Right cardiac atrium (tissue), 5 donors: ENCODE measurements at regions not wholly inside any gene's neighbourhood (a gene's known extent, or its start where the extent isn't known, plus 50 kb on each side); places are given as distances from the start of the nearest gene placed in this dataset.

Experiments used
- ATAC-seq, 2 donors: fragments of 200-7000 bp; cut with Tn5 transposase; one replicate each; pipeline versions ENCODE4 v1.8.0 to v1.9.1; 2020; ENCODE audit warnings: moderate library complexity in 2 of 2, mild to moderate bottlenecking in 1 of 2
- DNase-seq, 3 donors: peaks; one replicate each; pipeline ENCODE4 v3.0.0-alpha.2; 2020
- H3K27ac ChIP-seq: one replicate; pipeline ENCODE4 v1.5.1; 2013; ENCODE audit warnings: mild to moderate bottlenecking, low read length, control low read depth, moderate library complexity
- H3K27me3 ChIP-seq: one replicate; pipeline ENCODE4 v1.6.1; 2013; ENCODE audit not compliant: control insufficient read depth, insufficient read depth
- H3K4me1 ChIP-seq: one replicate; pipeline ENCODE4 v1.6.1; 2013; ENCODE audit warnings: low read length; ENCODE audit not compliant: control insufficient read depth, insufficient read depth
- H3K4me3 ChIP-seq: one replicate; pipeline ENCODE4 v1.5.1; 2013; ENCODE audit warnings: low read length, control low read depth
- H3K9me3 ChIP-seq: one replicate; pipeline ENCODE4 v1.6.1; 2013; ENCODE audit warnings: low read length; ENCODE audit not compliant: control insufficient read depth
- WGBS: extraction: QIAGEN DNeasy Blood & Tissue Kit; methylation state at CpG from one replicate; pipeline ENCODE4 v1.1.7; 2013; 5-methylcytosine and 5-hydroxymethylcytosine counted together
- intact Hi-C, 4 donors: fragments of 100-400 bp; cut with DNase I; formaldehyde crosslinking; loops; one replicate each; pipeline versions ENCODE4 v1.11.0 to v1.14.0; 2022 to 2023
- donor health status: healthy with polysubstance abuse.
- donor health status: DM: no; HTN: yes; CAD: no.
- donor health status: DM: no; HTN: no; CAD: no.
- donor health status: DM: no; HTN: yes; CAD: no; lungs with severe emphysema.
- donor health status: DM: yes; HTN: yes; CAD: no.

- DNase-seq: no peak
- no peak for ATAC-seq
- no peaks in the 10 kb centered on the region for H3K9me3 ChIP-seq
- WGBS: 57% methylated on average over 2 of the region's 2 CpGs
- no peaks in the 10 kb centered on the region for H3K4me1 ChIP-seq
- H3K27me3 ChIP-seq: no peaks in the 10 kb centered on the region
- intact Hi-C loops: no loop called here
- no peak overlapping the region for H3K4me3 ChIP-seq
- no peak overlapping the region for H3K27ac ChIP-seq
These were observed 1046.5 kb upstream of the RBFOX1 start for GRCh38 chr16:6286176-6286575.

GRCh38 chr16:6284731-6285130 is 1047.9 kb upstream of the RBFOX1 start:
- ATAC-seq: no peak
- Histone ChIP-seq H3K4me3 (no peak overlapping the region), H3K27ac (no peak overlapping the region), H3K4me1 (no peaks in the 10 kb centered on the region), H3K9me3 (no peaks in the 10 kb centered on the region), H3K27me3 (no peaks in the 10 kb centered on the region)
- intact Hi-C loops: no loop called here
- no peak for DNase-seq
- WGBS: 29% methylated on average over 7 of the region's 7 CpGs

GRCh38 chr16:6281994-6282393 is 1050.7 kb upstream of the RBFOX1 start:
- DNase-seq (no peak), ATAC-seq (no peak)
- intact Hi-C loops: no loop called here
- Histone ChIP-seq H3K4me3 (no peak overlapping the region), H3K4me1 (no peaks in the 10 kb centered on the region), H3K9me3 (no peaks in the 10 kb centered on the region), H3K27ac (no peak overlapping the region), H3K27me3 (no peaks in the 10 kb centered on the region)
- 94% methylated on average over 1 of the region's 1 CpG for WGBS

GRCh38 chr16:6281274-6281673 is 1051.4 kb upstream of the RBFOX1 start:
- Histone ChIP-seq H3K27me3 (no peaks in the 10 kb centered on the region), H3K9me3 (no peaks in the 10 kb centered on the region), H3K4me3 (no peak overlapping the region), H3K27ac (no peak overlapping the region), H3K4me1 (no peaks in the 10 kb centered on the region)
- no peak for ATAC-seq
- intact Hi-C loops: no loop called here
- DNase-seq: no peak
- 81% methylated on average over 8 of the region's 8 CpGs for WGBS

GRCh38 chr16:6280055-6280454 is 1052.6 kb upstream of the RBFOX1 start:
- no peaks in the 10 kb centered on the region for H3K9me3 ChIP-seq
- H3K4me1 ChIP-seq: no peaks in the 10 kb centered on the region
- no peaks in the 10 kb centered on the region for H3K27me3 ChIP-seq
- no peak overlapping the region for H3K4me3 ChIP-seq
- 77% methylated on average over 6 of the region's 6 CpGs for WGBS
- H3K27ac ChIP-seq: no peak overlapping the region
- DNase-seq (no peak), ATAC-seq (no peak)
- intact Hi-C loops: no loop called here

- no peak for ATAC-seq
- H3K4me1 ChIP-seq: no peaks in the 10 kb centered on the region
- DNase-seq: no peak
- H3K27me3 ChIP-seq: no peaks in the 10 kb centered on the region
- H3K4me3 ChIP-seq: no peak overlapping the region
- H3K9me3 ChIP-seq: no peaks in the 10 kb centered on the region
- H3K27ac ChIP-seq: no peak overlapping the region
- WGBS: 36% methylated on average over 3 of the region's 3 CpGs
- intact Hi-C loops: no loop called here
These were observed 1053.4 kb upstream of the RBFOX1 start for GRCh38 chr16:6279286-6279685.

GRCh38 chr16:6274351-6274750 is 1058.3 kb upstream of the RBFOX1 start:
- no peak for DNase-seq
- Histone ChIP-seq H3K27me3 (no peaks in the 10 kb centered on the region), H3K9me3 (no peaks in the 10 kb centered on the region), H3K27ac (no peak overlapping the region), H3K4me3 (no peak overlapping the region), H3K4me1 (no peaks in the 10 kb centered on the region)
- intact Hi-C loops: no loop called here
- no peak for ATAC-seq
- 90% methylated on average over 3 of the region's 3 CpGs for WGBS

- H3K4me3 ChIP-seq: no peak overlapping the region
- WGBS: 48% methylated on average over 3 of the region's 3 CpGs
- intact Hi-C loops: no loop called here
- H3K4me1 ChIP-seq: no peaks in the 10 kb centered on the region
- ATAC-seq (no peak), DNase-seq (no peak)
- no peak overlapping the region for H3K27ac ChIP-seq
- H3K9me3 ChIP-seq: no peaks in the 10 kb centered on the region
- no peaks in the 10 kb centered on the region for H3K27me3 ChIP-seq
These were observed 1065.0 kb upstream of the RBFOX1 start for GRCh38 chr16:6267682-6268081.

GRCh38 chr16:6266703-6267102 is 1065.9 kb upstream of the RBFOX1 start:
- Histone ChIP-seq H3K4me3 (no peak overlapping the region), H3K27ac (no peak overlapping the region), H3K27me3 (no peaks in the 10 kb centered on the region), H3K4me1 (no peaks in the 10 kb centered on the region), H3K9me3 (no peaks in the 10 kb centered on the region)
- DNase-seq (no peak), ATAC-seq (no peak)
- intact Hi-C loops: no loop called here
- WGBS: 82% methylated on average over 2 of the region's 2 CpGs

- no peak overlapping the region for H3K27ac ChIP-seq
- 76% methylated on average over 4 of the region's 4 CpGs for WGBS
- intact Hi-C loops: no loop called here
- no peaks in the 10 kb centered on the region for H3K27me3 ChIP-seq
- ATAC-seq (no peak), DNase-seq (no peak)
- H3K9me3 ChIP-seq: no peaks in the 10 kb centered on the region
- H3K4me1 ChIP-seq: no peaks in the 10 kb centered on the region
- no peak overlapping the region for H3K4me3 ChIP-seq
These were observed 1066.7 kb upstream of the RBFOX1 start for GRCh38 chr16:6265968-6266367.

GRCh38 chr16:6258056-6258455 is 1074.6 kb upstream of the RBFOX1 start:
- intact Hi-C loops: no loop called here
- no peak overlapping the region for H3K27ac ChIP-seq
- H3K4me3 ChIP-seq: no peak overlapping the region
- no peaks in the 10 kb centered on the region for H3K9me3 ChIP-seq
- no peaks in the 10 kb centered on the region for H3K27me3 ChIP-seq
- DNase-seq (no peak), ATAC-seq (no peak)
- H3K4me1 ChIP-seq: no peaks in the 10 kb centered on the region
- 74% methylated on average over 3 of the region's 3 CpGs for WGBS

- no peak overlapping the region for H3K27ac ChIP-seq
- H3K9me3 ChIP-seq: no peaks in the 10 kb centered on the region
- intact Hi-C loops: no loop called here
- no peak for DNase-seq
- H3K4me1 ChIP-seq: no peaks in the 10 kb centered on the region
- no peak for ATAC-seq
- H3K27me3 ChIP-seq: no peaks in the 10 kb centered on the region
- no peak overlapping the region for H3K4me3 ChIP-seq
- WGBS: 52% methylated on average over 4 of the region's 4 CpGs
These were observed 1080.1 kb upstream of the RBFOX1 start for GRCh38 chr16:6252541-6252940.
